SH-SY5Y (cell line): ENCODE measurements at regions not wholly inside any gene's neighbourhood (a gene's known extent, or its start where the extent isn't known, plus 50 kb on each side); places are given as distances from the start of the nearest gene placed in this dataset.

Experiments
- GATA2 ChIP-seq: IDR thresholded peaks from 2 replicates; pipeline ENCODE4 v1.6.1; 2011; ENCODE audit warnings: mild to moderate bottlenecking, low read depth, low read length
- GATA3 ChIP-seq: IDR thresholded peaks from 2 replicates; pipeline ENCODE4 v1.6.1; 2011; ENCODE audit warnings: low read depth, mild to moderate bottlenecking, low read length, moderate library complexity

DNA sequence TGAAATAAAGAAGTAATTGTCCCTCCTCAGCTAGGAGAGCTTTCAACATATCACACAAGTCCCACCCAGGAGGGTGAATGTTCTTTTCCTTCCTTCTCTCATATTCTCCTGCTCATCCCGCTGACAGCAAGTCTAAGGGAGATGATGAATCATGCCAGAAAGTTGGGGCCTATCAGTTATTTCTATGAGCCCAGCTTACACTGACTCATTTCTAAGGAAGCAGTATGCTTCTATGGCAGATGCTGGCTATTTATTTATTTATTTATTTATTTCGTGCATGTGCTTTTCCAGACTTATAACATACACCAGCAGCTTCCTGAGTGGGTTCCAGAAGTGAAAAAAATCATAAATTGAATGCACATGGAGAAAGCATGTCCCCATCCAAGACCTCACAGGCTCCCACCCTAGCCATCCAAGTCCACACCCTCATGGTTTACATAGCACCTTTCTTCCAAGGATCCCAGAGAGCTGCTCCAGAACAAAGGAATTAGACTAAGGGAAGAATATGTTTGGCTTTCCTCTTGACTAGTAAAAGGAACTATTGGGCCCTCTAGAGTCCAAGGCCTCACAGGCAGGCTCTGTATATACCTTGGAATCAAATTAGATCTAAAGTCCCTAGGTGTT is 1074.2 kb upstream of the ZEB2 start:
- TF ChIP-seq GATA2 (no peak), GATA3 (no peak)

DNA sequence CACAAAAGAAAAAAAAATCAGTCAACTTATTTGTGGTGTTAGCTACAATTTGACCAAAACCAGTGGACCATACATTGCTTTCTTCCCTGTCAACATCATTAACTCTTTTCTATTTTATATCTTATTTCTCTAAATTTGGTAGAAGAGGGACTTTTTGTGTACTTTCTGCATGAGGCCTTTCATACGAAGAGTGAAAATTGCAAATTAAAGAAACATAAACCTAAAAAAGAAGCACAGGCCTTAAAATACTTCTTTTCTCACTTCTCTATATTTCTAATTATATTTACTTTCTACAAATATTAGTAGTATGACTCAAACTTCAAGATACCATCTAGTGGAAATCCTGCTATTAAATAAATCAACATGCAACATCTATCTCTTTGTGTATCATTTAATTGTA is 1073.4 kb upstream of the ZEB2 start:
- no peak for TF ChIP-seq GATA2

DNA sequence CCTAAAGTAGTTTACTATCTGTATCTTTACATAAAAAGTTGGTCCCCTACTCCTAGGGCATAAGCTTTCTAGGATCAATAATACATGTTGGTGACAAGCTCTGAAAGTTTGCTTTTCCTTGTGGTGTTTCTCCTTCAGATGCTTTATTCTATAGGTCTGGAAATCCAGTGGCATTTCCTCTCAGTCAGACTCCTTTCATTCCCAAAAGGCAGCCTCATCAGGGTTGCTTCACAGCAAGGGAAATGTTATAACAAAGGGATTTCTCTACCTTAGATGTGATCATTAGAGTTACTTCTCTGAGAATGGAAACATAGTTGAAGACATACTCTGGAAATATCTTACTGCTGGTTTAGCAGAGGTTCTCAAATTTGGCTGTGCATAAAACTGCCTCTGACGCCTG is 1072.4 kb upstream of the ZEB2 start:
- TF ChIP-seq GATA2 (no peak), GATA3 (no peak)

DNA sequence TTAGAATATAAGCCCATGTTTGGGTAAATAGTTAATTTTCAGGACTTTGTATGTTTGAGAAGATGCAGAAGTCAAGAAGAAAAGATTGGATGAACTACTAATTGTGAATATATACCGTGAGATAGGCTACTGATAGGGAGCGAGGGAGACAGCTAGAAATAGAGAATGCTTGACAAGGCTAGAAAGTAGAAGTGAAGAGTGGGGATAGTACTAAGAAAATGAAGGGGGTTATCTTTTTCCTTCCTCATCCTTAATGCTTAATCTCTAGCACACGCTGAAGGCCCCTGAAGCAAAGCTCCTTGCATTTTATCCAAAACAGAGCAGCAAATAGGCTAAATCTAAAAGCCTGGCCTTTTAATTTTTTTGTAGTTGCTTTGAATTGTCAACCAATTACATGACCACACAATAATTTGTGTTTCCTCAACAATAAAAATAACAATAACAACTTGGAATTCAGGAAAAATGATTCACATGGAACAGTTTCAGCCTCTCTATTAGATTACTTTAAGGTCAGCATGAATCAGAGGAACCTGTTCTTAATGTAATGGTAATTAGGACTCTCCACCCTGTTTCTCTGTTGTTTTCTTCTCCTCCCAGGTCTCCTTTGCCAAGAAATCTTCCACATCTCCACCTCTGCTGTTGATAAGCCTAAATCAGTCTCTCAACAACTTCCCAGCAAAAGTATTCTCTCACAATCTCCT is 1071.3 kb upstream of the ZEB2 start:
- TF ChIP-seq GATA3: no peak
- no peak for TF ChIP-seq GATA2

DNA sequence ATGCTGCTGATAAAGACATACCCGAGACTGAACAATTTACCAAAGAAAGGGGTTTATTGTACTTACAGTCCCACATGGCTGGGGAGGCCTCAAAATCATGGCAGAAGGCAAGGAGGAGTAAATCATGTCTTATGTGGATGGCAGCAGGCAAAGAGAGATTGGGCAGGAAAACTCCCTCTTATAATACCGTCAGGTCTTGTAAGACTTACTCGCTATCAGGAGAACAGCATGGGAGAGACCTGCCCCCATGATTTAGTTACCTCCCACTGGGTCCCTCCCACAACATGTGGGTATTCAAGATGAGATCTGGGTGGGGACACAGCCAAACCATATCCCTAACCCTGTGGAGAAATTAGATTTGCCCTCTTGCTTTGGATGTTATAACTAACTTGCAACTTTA is 1068.0 kb upstream of the ZEB2 start:
- TF ChIP-seq GATA3 (no peak), GATA2 (no peak)

DNA sequence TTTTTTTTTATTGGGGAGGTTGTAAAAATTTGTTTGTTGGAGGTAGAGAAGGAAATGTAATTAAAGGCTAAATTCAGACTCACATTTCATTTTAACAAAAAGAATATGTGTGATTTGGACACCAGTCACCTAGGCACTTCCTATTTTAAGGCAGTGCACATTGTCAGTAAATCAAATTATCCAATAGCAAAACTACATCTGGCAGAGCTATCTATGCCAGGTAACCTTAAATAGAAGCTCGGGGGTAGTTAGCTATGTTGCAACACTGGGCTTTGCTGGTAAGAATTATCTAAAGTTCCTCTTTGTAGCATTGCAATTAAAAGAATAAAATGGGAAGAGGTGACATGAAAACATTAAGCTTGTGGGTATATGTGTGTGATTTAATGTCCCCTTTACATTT is 1064.4 kb upstream of the ZEB2 start:
- no peak for TF ChIP-seq GATA3
- no peak for TF ChIP-seq GATA2

DNA sequence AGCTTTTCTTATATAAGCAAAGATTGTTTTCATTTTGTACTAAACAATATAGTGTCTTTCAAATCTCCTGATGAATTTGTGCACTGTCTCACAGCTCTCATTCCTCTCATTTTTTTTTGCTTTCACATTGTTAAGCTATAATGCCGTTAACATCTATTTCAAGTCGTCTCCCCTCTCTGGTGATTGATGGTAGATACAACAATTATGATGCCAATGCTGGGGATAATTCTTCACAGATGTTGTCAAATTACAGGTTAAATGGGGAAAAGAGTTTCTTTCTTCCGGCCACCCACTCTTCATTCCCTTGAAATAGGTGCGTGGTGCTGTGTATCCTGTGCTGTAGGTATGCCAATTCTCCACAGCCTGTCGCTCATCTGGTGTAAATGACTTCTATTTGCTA is 1053.7 kb upstream of the ZEB2 start:
- no peak for TF ChIP-seq GATA2
- TF ChIP-seq GATA3: no peak

DNA sequence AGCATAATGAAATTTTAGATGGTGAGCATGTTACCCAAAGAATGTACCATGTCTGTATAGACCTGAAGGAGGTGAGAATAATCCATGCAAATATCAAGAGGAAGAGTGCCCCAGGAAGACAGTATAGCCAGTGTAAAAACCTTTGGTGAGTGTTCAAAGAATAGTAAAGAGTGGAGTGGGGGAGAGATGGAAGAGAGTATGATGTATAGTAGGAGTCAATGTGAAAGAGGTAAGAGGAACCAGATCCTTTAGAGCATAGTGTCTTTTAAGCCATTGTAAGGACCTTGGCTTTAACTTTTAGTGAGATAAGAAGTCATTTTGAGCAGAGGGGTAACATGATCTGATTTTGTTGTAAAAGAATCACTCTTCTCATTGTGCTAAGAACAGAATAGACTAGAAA is 1052.3 kb upstream of the ZEB2 start:
- TF ChIP-seq GATA2 (no peak), GATA3 (no peak)

DNA sequence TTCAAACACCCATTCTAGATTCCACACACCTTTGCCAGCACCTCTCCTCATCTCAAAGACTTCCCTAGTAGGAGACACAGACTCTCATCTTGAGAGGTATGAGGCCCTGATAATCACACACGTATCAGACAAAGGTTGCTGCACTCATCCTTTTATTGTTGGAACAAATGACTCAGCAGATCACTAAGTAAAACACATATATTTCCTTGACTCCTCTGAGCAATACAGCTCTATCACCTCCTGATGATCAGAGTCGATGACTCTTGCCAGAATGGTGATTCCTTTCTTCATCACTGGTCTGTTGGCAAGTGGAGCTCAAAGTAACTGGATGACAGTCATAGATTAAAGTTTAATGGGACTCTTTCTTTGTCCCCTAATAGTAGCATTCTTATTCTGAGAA is 1049.2 kb upstream of the ZEB2 start:
- TF ChIP-seq GATA2 (no peak), GATA3 (no peak)

DNA sequence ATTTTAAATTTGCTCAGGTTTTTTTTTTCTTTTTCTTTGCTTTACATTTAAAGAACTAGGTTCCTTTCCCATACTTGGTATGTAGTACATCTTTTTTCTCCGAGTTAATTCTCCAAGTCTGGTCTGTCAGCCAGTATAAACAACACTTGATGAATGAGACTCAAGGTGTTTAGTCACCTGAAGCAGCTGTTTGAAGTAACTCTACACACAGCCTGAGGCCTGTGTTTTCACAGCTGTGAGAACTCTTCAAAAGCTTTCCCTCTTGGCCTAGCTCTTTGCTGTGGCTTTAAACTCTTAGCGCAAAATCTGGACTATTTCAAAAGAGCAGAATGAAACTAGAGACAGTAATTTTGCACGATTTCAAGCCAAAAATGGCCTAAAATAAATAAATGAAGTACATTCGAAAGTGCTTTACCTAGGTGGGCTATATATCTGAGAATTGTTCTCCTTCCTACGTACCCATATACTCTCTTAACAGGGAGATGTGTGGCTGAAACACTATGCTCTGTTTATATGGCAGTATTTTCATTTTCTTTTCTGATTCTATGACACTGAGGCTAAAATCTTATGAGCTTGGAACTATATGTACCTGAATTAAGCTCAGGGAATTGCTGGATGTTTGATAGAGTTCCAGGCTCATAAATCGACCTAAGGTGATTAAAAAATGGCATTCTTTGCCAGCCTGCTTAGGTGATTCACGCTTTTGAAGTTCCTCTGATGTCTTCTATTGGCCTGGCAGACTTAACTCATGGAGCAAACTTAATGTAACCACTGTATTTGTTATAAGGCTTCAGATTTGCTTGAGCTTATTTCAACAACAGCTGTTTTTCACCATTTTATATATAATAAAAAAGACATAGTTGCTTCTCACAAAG is 1044.1 kb upstream of the ZEB2 start:
- no peak for TF ChIP-seq GATA2
- TF ChIP-seq GATA3: no peak

DNA sequence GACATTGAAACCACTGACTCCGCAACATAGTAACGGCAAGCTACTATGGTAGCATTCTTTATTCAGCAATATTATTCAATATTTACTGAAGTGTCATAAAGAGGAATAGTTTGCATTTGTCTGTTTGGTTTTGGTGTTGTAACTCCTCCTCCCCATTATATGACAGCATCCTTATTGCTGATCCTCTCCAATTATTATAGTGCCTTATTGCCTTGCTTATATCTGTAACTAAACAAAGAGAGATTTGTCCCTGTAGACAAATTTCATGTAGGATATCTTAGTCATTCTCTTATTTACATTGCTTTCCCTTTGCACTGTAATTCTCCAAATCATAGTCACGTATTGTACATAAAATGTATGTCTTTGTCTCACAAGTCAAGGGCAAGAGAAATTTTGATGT is 1041.2 kb upstream of the ZEB2 start:
- no peak for TF ChIP-seq GATA3
- no peak for TF ChIP-seq GATA2

DNA sequence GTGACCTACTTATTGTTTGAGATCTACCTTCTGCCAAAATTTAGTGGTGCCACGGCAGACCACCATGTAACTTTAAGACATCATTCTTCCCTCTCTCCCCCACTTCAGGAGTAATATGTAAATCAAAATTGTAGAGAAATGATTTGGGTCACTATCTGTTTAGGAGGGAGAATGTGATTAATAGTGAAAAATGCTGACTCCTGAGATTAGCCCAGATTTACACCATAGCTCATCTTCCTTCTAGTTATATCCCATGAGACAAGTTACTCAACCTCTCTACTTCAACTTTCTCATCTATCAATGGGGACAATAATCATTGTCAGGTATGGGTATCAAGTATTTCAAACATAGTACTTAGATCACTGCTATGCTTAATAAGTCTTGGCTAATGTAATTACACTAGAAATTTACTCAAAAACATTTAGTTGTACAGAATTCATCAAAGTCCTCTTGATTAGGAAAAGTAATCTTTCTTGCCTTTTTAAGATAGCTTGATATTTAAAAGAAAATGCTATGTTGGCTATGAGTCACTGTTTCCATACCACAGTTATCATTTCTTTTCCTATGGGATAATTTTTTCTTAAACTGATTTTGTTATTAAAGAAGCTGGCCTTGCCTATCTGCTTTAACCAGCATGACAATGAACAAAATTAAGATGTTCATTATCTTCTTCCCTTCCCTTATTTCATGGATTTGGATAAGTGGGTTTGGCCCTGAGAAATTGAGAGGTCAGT is 1038.9 kb upstream of the ZEB2 start:
- TF ChIP-seq GATA2 (no peak), GATA3 (no peak)

DNA sequence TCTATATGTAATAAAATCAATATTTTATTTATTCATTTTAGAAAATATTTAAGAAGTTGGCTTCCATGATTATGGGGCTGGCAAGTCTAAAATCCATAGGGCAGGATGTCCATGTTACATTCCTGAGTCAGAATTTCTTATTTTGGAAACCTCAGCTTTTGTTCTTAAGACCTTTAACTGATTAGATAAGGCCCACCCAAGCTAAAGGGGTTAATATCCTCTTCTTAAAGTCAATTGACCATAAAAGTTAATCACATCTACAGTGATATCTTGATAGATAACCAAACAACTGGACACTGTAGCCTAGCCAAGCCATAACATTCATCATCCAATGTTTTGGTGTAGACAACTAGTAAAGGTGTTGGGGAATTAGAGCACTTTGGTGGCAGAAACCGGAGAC is 1035.4 kb upstream of the ZEB2 start:
- no peak for TF ChIP-seq GATA3
- TF ChIP-seq GATA2: no peak

DNA sequence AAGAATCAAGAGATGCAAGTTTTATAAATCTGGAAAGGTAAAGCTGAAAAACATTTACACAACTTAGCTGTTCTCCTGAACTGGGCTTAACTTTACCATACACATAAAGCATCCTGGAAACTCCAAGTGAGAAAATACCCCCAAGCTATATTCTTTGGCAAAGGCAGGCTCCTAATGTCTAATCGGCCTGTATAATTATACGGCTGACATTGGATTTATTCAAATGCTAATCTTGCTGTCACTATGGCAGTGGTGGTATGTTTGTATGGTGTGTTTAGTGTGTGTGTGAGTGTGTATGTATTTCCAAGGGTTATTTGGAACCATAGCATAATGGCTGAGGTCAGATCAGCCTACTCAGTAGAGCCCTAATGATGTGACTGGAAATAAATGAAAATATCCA is 1031.8 kb upstream of the ZEB2 start:
- no peak for TF ChIP-seq GATA2
- no peak for TF ChIP-seq GATA3
